CD4-positive, alpha-beta T cell (primary cell): ENCODE measurements at regions not wholly inside any gene's neighbourhood (a gene's known extent, or its start where the extent isn't known, plus 50 kb on each side); places are given as distances from the start of the nearest gene placed in this dataset.

ENCODE experiments used
- ATAC-seq: fragments of 200-7000 bp; cut with Tn5 transposase; one replicate; pipeline ENCODE4 v1.10.0; 2022; ENCODE audit warnings: mild to moderate bottlenecking; ENCODE audit not compliant: poor library complexity
- CTCF ChIA-PET: fragments of 350-600 bp; sonication (Branson Sonifier 250); formaldehyde crosslinking; loops from one replicate; lab custom pipeline; 2021; ENCODE audit warnings: antibody characterized with exemption, inconsistent platforms; lab: Charles Lee
- POLR2A ChIA-PET: fragments of 350-600 bp; sonication (Branson Sonifier 250); formaldehyde crosslinking; loops from one replicate; lab custom pipeline; 2021; ENCODE audit warnings: antibody characterized with exemption, inconsistent platforms; lab: Charles Lee
- DNase-seq, 14 experiments: peaks; one replicate each; pipeline ENCODE4 v3.0.0-alpha.2; 2013 to 2020; ENCODE audit warnings: mixed read lengths in 2 of 14
- H3K27ac ChIP-seq, 2 donors: one replicate each; pipeline versions ENCODE4 v1.5.1 to v1.7.0; 2013; ENCODE audit warnings: low read length in 2 of 2, low read depth in 1 of 2, mild to moderate bottlenecking in 1 of 2
- H3K27me3 ChIP-seq, 2 experiments: 1 replicate in 1 of 2; 2 replicates in 1 of 2; pipeline versions ENCODE4 v1.6.1 to v1.7.0; 2013; ENCODE audit warnings: low read length in 2 of 2, control low read depth in 1 of 2, mild to moderate bottlenecking in 1 of 2, moderate library complexity in 1 of 2; ENCODE audit not compliant: insufficient read depth in 2 of 2, control insufficient read depth in 1 of 2
- H3K36me3 ChIP-seq: one replicate; pipeline ENCODE4 v1.6.1; 2013; ENCODE audit warnings: low read length, control low read depth; ENCODE audit not compliant: insufficient read depth
- H3K4me1 ChIP-seq: one replicate; pipeline ENCODE4 v1.6.1; 2013; ENCODE audit warnings: low read length, control low read depth; ENCODE audit not compliant: insufficient read depth
- H3K4me3 ChIP-seq: one replicate; pipeline ENCODE4 v1.5.1; 2013; ENCODE audit warnings: mild to moderate bottlenecking, low read length, moderate library complexity
- H3K9me3 ChIP-seq, 2 experiments: 1 replicate in 1 of 2; 2 replicates in 1 of 2; pipeline versions ENCODE4 v1.6.1 to v1.7.0; 2013; ENCODE audit warnings: low read length in 2 of 2, mild to moderate bottlenecking in 2 of 2, control low read depth in 1 of 2, moderate library complexity in 1 of 2; ENCODE audit not compliant: control insufficient read depth in 1 of 2, insufficient read depth in 1 of 2
- H3K27ac Mint-ChIP-seq: one replicate; pipeline ENCODE4 v1.8.0; 2020; ENCODE audit warnings: mixed read lengths
- H3K27me3 Mint-ChIP-seq: one replicate; pipeline ENCODE4 v1.8.0; 2021; ENCODE audit warnings: mixed read lengths
- H3K36me3 Mint-ChIP-seq: one replicate; pipeline ENCODE4 v1.8.0; 2021; ENCODE audit warnings: low read depth, mixed read lengths
- H3K4me1 Mint-ChIP-seq: one replicate; pipeline ENCODE4 v1.8.0; 2021; ENCODE audit warnings: low read depth, mixed read lengths
- H3K4me3 Mint-ChIP-seq: one replicate; pipeline ENCODE4 v1.8.0; 2020; ENCODE audit warnings: mild to moderate bottlenecking, mixed read lengths
- H3K9me3 Mint-ChIP-seq: one replicate; pipeline ENCODE4 v1.8.0; 2020; ENCODE audit warnings: mixed read lengths
- intact Hi-C, 2 experiments: fragments of 100-400 bp; cut with DNase I in 1 of 2; cut with micrococcal nuclease in 1 of 2; formaldehyde crosslinking; loops; one replicate each; pipeline versions ENCODE4 v1.15.1 to v1.9.0; 2023 to 2025; cut with DNase I, micrococcal nuclease
- TF ChIP-seq, protein P1 (sequence below): fragments of 200-600 bp; IDR thresholded peaks from one replicate; pipeline ENCODE4 v1.8.0; 2022; ENCODE audit warnings: antibody characterized with exemption, mild to moderate bottlenecking

GRCh38 chr5:17441351-17441750 lies 56.7 kb upstream of the TAF11L2 start:
- Mint-ChIP-seq H3K4me1 (no peaks in the 10 kb centered on the region), H3K36me3 (no peaks in the 10 kb centered on the region), H3K27me3 (no peaks in the 10 kb centered on the region), H3K4me3 (no peak overlapping the region), H3K9me3 (peaks cover 10% of the 10 kb centered on the region), H3K27ac (no peak overlapping the region)
- Histone ChIP-seq H3K9me3 (peaks cover 0 to 5% of the 10 kb centered on the region in 2 experiments), H3K27ac (no peak overlapping the region), H3K4me3 (no peak overlapping the region), H3K27me3 (no peaks in the 10 kb centered on the region), H3K4me1 (no peaks in the 10 kb centered on the region), H3K36me3 (no peaks in the 10 kb centered on the region)
- POLR2A ChIA-PET = no interaction called here
- TF ChIP-seq, protein P1, sequence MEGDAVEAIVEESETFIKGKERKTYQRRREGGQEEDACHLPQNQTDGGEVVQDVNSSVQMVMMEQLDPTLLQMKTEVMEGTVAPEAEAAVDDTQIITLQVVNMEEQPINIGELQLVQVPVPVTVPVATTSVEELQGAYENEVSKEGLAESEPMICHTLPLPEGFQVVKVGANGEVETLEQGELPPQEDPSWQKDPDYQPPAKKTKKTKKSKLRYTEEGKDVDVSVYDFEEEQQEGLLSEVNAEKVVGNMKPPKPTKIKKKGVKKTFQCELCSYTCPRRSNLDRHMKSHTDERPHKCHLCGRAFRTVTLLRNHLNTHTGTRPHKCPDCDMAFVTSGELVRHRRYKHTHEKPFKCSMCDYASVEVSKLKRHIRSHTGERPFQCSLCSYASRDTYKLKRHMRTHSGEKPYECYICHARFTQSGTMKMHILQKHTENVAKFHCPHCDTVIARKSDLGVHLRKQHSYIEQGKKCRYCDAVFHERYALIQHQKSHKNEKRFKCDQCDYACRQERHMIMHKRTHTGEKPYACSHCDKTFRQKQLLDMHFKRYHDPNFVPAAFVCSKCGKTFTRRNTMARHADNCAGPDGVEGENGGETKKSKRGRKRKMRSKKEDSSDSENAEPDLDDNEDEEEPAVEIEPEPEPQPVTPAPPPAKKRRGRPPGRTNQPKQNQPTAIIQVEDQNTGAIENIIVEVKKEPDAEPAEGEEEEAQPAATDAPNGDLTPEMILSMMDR = no peak
- intact Hi-C loops = no loop called here
- DNase-seq = no peak
- no peak for ATAC-seq
- CTCF ChIA-PET = no interaction called here

GRCh38 chr5:17443333-17444130 lies 54.5 kb upstream of the TAF11L2 start:
- no peaks in the 10 kb centered on the region for H3K36me3 Mint-ChIP-seq
- Histone ChIP-seq H3K36me3 (no peaks in the 10 kb centered on the region), H3K4me1 (no peaks in the 10 kb centered on the region), H3K27ac (no peak overlapping the region), H3K4me3 (no peak overlapping the region), H3K9me3 (peaks cover 0 to 5% of the 10 kb centered on the region in 2 experiments), H3K27me3 (no peaks in the 10 kb centered on the region)
- intact Hi-C loops = no loop called here
- ChIA-PET POLR2A (no interaction called here), CTCF (no interaction called here)
- ATAC-seq (no peak), DNase-seq (peak in 3 of 14 experiments; percentile 5 to 15 (median 10))
- H3K27ac Mint-ChIP-seq = no peak overlapping the region
- no peaks in the 10 kb centered on the region for H3K27me3 Mint-ChIP-seq
- peaks cover 7% of the 10 kb centered on the region for H3K9me3 Mint-ChIP-seq
- TF ChIP-seq, protein P1 = no peak
- no peak overlapping the region for H3K4me3 Mint-ChIP-seq
- no peaks in the 10 kb centered on the region for H3K4me1 Mint-ChIP-seq

DNA sequence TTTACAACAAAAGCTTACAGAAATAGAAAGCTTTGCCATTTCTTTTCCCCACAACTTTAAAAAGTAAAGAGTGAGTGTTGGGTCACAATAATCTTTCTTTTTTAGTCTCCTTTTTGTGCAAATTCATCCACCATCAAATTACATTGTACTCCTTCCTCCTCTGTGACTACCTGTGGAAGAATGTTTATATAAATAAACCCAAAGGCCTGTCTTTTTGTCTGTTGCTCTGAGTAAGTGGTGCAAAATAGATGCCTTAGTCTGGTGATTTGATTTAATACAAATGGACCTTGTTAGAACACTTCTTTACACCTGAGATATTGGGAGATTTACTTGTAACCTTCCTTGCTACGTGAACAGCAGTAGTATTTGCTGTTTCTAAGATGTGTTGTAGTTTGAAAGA lies 53.5 kb upstream of the TAF11L2 start:
- DNase-seq = no peak
- H3K9me3 Mint-ChIP-seq = peaks cover 12% of the 10 kb centered on the region
- no peaks in the 10 kb centered on the region for H3K27me3 Mint-ChIP-seq
- H3K4me1 ChIP-seq = no peaks in the 10 kb centered on the region
- H3K4me1 Mint-ChIP-seq = no peaks in the 10 kb centered on the region
- no peak overlapping the region for H3K27ac Mint-ChIP-seq
- H3K9me3 ChIP-seq = peaks cover 0 to 5% of the 10 kb centered on the region in 2 experiments
- POLR2A ChIA-PET = no interaction called here
- no peaks in the 10 kb centered on the region for H3K36me3 ChIP-seq
- TF ChIP-seq, protein P1 = no peak
- no peaks in the 10 kb centered on the region for H3K36me3 Mint-ChIP-seq
- H3K4me3 ChIP-seq = no peak overlapping the region
- no peak overlapping the region for H3K27ac ChIP-seq
- H3K27me3 ChIP-seq = no peaks in the 10 kb centered on the region
- no peak for ATAC-seq
- intact Hi-C loops = no loop called here
- CTCF ChIA-PET = no interaction called here
- no peak overlapping the region for H3K4me3 Mint-ChIP-seq
